SK-N-SH (cell line): ENCODE measurements at regions not wholly inside any gene's neighbourhood (a gene's known extent, or its start where the extent isn't known, plus 50 kb on each side); places are given as distances from the start of the nearest gene placed in this dataset.

Experiments used
- CTCF ChIA-PET: fragments of 300-600, 350-600 bp; formaldehyde crosslinking; extraction: SDS; loops from one replicate; lab custom pipeline; 2021; lab: Yijun Ruan, JAX
- POLR2A ChIA-PET: fragments of 350-600 bp; sonication (Branson Sonifier 250); formaldehyde crosslinking; extraction: SDS; loops from one replicate; lab custom pipeline; 2020; ENCODE audit warnings: antibody characterized with exemption, inconsistent platforms; lab: Yijun Ruan, JAX
- DNase-seq: peaks from one replicate; pipeline ENCODE4 v3.0.0; 2012
- H2AFZ ChIP-seq: fragments of 200-600 bp; sonication (generic); 2 replicates; pipeline ENCODE4 v1.8.1; 2016; ENCODE audit warnings: antibody characterized with exemption, mild to moderate bottlenecking, low read depth
- H3F3A ChIP-seq: fragments of 200-600 bp; sonication (generic); replicated peaks from 2 replicates; pipeline ENCODE3; 2016; ENCODE audit warnings: antibody characterized with exemption, mild to moderate bottlenecking; ENCODE audit not compliant: insufficient read depth
- H3K27ac ChIP-seq, 2 experiments: fragments of 200-500 bp in 1 of 2; fragments of 200-600 bp in 1 of 2; sonication (Bioruptor generic) in 1 of 2; sonication (generic), shearing (Covaris generic) in 1 of 2; 2 replicates each; pipeline versions ENCODE4 v1.5.1 to v1.6.1; 2014 to 2016; ENCODE audit warnings: low read depth in 2 of 2, inconsistent platforms in 1 of 2, low read length in 1 of 2, mild to moderate bottlenecking in 1 of 2, mixed read lengths in 1 of 2
- H3K27me3 ChIP-seq: fragments of 200-600 bp; sonication (generic), shearing (Covaris generic); 2 replicates; pipeline ENCODE4 v1.6.1; 2016; ENCODE audit warnings: mixed run types; ENCODE audit not compliant: insufficient read depth
- H3K36me3 ChIP-seq, 2 experiments: fragments of 200-500 bp in 1 of 2; fragments of 200-600 bp in 1 of 2; sonication (Bioruptor generic) in 1 of 2; sonication (generic) in 1 of 2; replicated peaks in 1 of 2; 2 replicates each; pipeline versions ENCODE3 to v1.5.1; 2014 to 2016; ENCODE audit warnings: low read length in 1 of 2, mild to moderate bottlenecking in 1 of 2; ENCODE audit not compliant: insufficient read depth in 2 of 2, control insufficient read depth in 1 of 2
- H3K4me1 ChIP-seq, 2 experiments: fragments of 200-500 bp in 1 of 2; fragments of 200-600 bp in 1 of 2; sonication (Bioruptor generic) in 1 of 2; sonication (generic), shearing (Covaris generic) in 1 of 2; 2 replicates each; pipeline versions ENCODE4 v1.5.1 to v1.6.1; 2014 to 2016; ENCODE audit warnings: low read depth in 1 of 2, low read length in 1 of 2, mixed run types in 1 of 2; ENCODE audit not compliant: insufficient read depth in 2 of 2, control insufficient read depth in 1 of 2
- H3K4me2 ChIP-seq: fragments of 200-600 bp; sonication (generic), shearing (Covaris generic); 2 replicates; pipeline ENCODE4 v1.6.1; 2017; ENCODE audit warnings: mixed run types
- H3K4me3 ChIP-seq, 2 experiments: fragments of 200-500 bp in 1 of 2; fragments of 200-600 bp in 1 of 2; sonication (Bioruptor generic) in 1 of 2; sonication (generic), shearing (Covaris generic) in 1 of 2; 2 replicates each; pipeline versions ENCODE4 v1.5.1 to v1.8.1; 2014 to 2016; ENCODE audit warnings: low read depth in 2 of 2, inconsistent platforms in 1 of 2, low read length in 1 of 2, mild to moderate bottlenecking in 1 of 2, mixed read lengths in 1 of 2, moderate library complexity in 1 of 2
- H3K79me2 ChIP-seq: fragments of 200-600 bp; sonication (generic); 2 replicates; pipeline ENCODE4 v1.8.1; 2017; ENCODE audit warnings: mild to moderate bottlenecking; ENCODE audit not compliant: insufficient read depth
- H3K9ac ChIP-seq: fragments of 200-600 bp; sonication (generic); 2 replicates; pipeline ENCODE4 v1.6.1; 2017; ENCODE audit warnings: mixed run types
- H3K9me2 ChIP-seq: fragments of 200-600 bp; sonication (generic); 2 replicates; pipeline ENCODE4 v1.6.1; 2017; ENCODE audit warnings: mixed run types
- H3K9me3 ChIP-seq: fragments of 200-600 bp; sonication (generic); 2 replicates; pipeline ENCODE4 v1.6.1; 2017; ENCODE audit warnings: mixed run types, mild to moderate bottlenecking, moderate library complexity
- H4K20me1 ChIP-seq: fragments of 200-600 bp; sonication (generic); 2 replicates; pipeline ENCODE4 v1.6.1; 2017; ENCODE audit warnings: mild to moderate bottlenecking, mixed run types; ENCODE audit not compliant: insufficient read depth
- CHD2 ChIP-seq: fragments of 150-350 bp; IDR thresholded peaks from 2 replicates; pipeline ENCODE4 v1.6.1; 2018; ENCODE audit warnings: low read length; ENCODE audit not compliant: partially characterized antibody
- ELF1 ChIP-seq: IDR thresholded peaks from 2 replicates; pipeline ENCODE4 v1.4.0; 2012
- GABPA ChIP-seq: IDR thresholded peaks from 2 replicates; pipeline ENCODE4 v1.4.0; 2012; ENCODE audit warnings: low read depth, mild to moderate bottlenecking
- GATA2 ChIP-seq: sonication (generic); formaldehyde crosslinking; IDR thresholded peaks from 2 replicates; pipeline ENCODE4 v1.5.0; 2020; ENCODE audit warnings: mild to moderate bottlenecking, missing genetic modification reagents
- IRF3 ChIP-seq: fragments of 150-350 bp; IDR thresholded peaks from 2 replicates; pipeline ENCODE4 v1.6.1; 2016; ENCODE audit warnings: mild to moderate bottlenecking, low read depth, low read length
- JUND ChIP-seq: IDR thresholded peaks from 2 replicates; pipeline ENCODE4 v1.4.0; 2012
- MXI1 ChIP-seq: IDR thresholded peaks from 2 replicates; pipeline ENCODE4 v1.6.1; 2012; ENCODE audit warnings: mild to moderate bottlenecking, low read depth, low read length, improper control_type of control experiment
- NFIC ChIP-seq: IDR thresholded peaks from 2 replicates; pipeline ENCODE4 v1.4.0; 2012; ENCODE audit warnings: borderline replicate concordance
- POLR2AphosphoS5 ChIP-seq: IDR thresholded peaks from 2 replicates; pipeline ENCODE4 v1.6.1; 2012; ENCODE audit warnings: low read depth, low read length
- RCOR1 ChIP-seq: fragments of 150-350 bp; IDR thresholded peaks from 2 replicates; pipeline ENCODE4 v1.6.1; 2017; ENCODE audit warnings: antibody characterized with exemption, low read length
- REST ChIP-seq: IDR thresholded peaks from 2 replicates; pipeline ENCODE4 v1.6.1; 2012; ENCODE audit warnings: mild to moderate bottlenecking, low read depth, low read length, moderate library complexity
- RXRA ChIP-seq: IDR thresholded peaks from 2 replicates; pipeline ENCODE4 v1.4.0; 2012; ENCODE audit warnings: low read depth, mild to moderate bottlenecking, borderline replicate concordance
- SIN3A ChIP-seq: IDR thresholded peaks from 2 replicates; pipeline ENCODE4 v1.6.1; 2012; ENCODE audit warnings: low read depth, mild to moderate bottlenecking, low read length, moderate library complexity, borderline replicate concordance
- SMC3 ChIP-seq: IDR thresholded peaks from 2 replicates; pipeline ENCODE4 v1.6.1; 2012; ENCODE audit warnings: low read depth, low read length, improper control_type of control experiment
- TAF1 ChIP-seq: IDR thresholded peaks from 2 replicates; pipeline ENCODE4 v1.6.1; 2012; ENCODE audit warnings: low read depth, mild to moderate bottlenecking, low read length, moderate library complexity, borderline replicate concordance
- TCF12 ChIP-seq: IDR thresholded peaks from 2 replicates; pipeline ENCODE4 v1.4.0; 2012
- TEAD4 ChIP-seq: IDR thresholded peaks from 2 replicates; pipeline ENCODE4 v1.4.0; 2012; ENCODE audit warnings: mild to moderate bottlenecking, borderline replicate concordance; ENCODE audit not compliant: insufficient read depth
- USF2 ChIP-seq: fragments of 150-350 bp; IDR thresholded peaks from 2 replicates; pipeline ENCODE4 v1.6.1; 2017; ENCODE audit warnings: antibody characterized with exemption, low read length, low read depth, borderline replicate concordance
- YY1 ChIP-seq: IDR thresholded peaks from 2 replicates; pipeline ENCODE4 v1.4.0; 2012; ENCODE audit warnings: low read depth, mild to moderate bottlenecking
- WGBS: methylation state at CpG from one replicate; pipeline ENCODE4 v1.1.6; 2017; ENCODE audit warnings: low lambda C conversion rate; 5-methylcytosine and 5-hydroxymethylcytosine counted together
- TF ChIP-seq, protein P1 (sequence below): IDR thresholded peaks from 2 replicates; pipeline ENCODE4 v1.4.0; 2012; ENCODE audit warnings: low read depth

GRCh38 chr7:9960460-9960859 is 1013.2 kb upstream of the PHF14 start:
- H3K27ac ChIP-seq: no peak overlapping the region
- H4K20me1 ChIP-seq: no peaks in the 10 kb centered on the region
- 29% methylated on average over 3 of the region's 3 CpGs for WGBS
- no peak overlapping the region for H2AFZ ChIP-seq
- no peaks in the 10 kb centered on the region for H3K79me2 ChIP-seq
- H3K4me1 ChIP-seq: peaks cover 0 to 6% of the 10 kb centered on the region in 2 experiments; a peak in 2 of 4 replicates
- no peak for TF ChIP-seq TCF12
- TF ChIP-seq RXRA: no peak
- TF ChIP-seq SIN3A: no peak
- no peak for TF ChIP-seq TAF1
- no peak for TF ChIP-seq REST
- TF ChIP-seq JUND: no peak
- TF ChIP-seq USF2: no peak
- TF ChIP-seq YY1: no peak
- no peak for TF ChIP-seq NFIC
- TF ChIP-seq ELF1: no peak
- TF ChIP-seq TEAD4: no peak
- TF ChIP-seq SMC3: no peak
- no peak for TF ChIP-seq CHD2
- no peak for TF ChIP-seq GATA2 (CRISPR knock-in tag)
- TF ChIP-seq RCOR1: no peak
- TF ChIP-seq MXI1: no peak
- TF ChIP-seq POLR2AphosphoS5: no peak
- TF ChIP-seq IRF3: no peak
- no peak for TF ChIP-seq GABPA
- TF ChIP-seq, protein P1, sequence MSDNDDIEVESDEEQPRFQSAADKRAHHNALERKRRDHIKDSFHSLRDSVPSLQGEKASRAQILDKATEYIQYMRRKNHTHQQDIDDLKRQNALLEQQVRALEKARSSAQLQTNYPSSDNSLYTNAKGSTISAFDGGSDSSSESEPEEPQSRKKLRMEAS: no peak
- no peak overlapping the region for H3K4me2 ChIP-seq
- no peaks in the 10 kb centered on the region for H3F3A ChIP-seq
- POLR2A ChIA-PET: no interaction called here
- CTCF ChIA-PET: interaction anchor here (0.8 kb wide), 1 partner anchor 11 kb away, joined by 3 read pairs; no protein-coding TSS in a partner anchor
- no peak overlapping the region for H3K4me3 ChIP-seq
- no peaks in the 10 kb centered on the region for H3K9me3 ChIP-seq
- no peak overlapping the region for H3K9ac ChIP-seq
- DNase-seq: no peak
- no peaks in the 10 kb centered on the region for H3K9me2 ChIP-seq
- H3K27me3 ChIP-seq: no peaks in the 10 kb centered on the region
- H3K36me3 ChIP-seq: no peaks in the 10 kb centered on the region
